H1 (cell line): ENCODE measurements at regions not wholly inside any gene's neighbourhood (a gene's known extent, or its start where the extent isn't known, plus 50 kb on each side); places are given as distances from the start of the nearest gene placed in this dataset.

Experiments used
- FOSL1 ChIP-seq: IDR thresholded peaks from 2 replicates; pipeline ENCODE4 v1.6.1; 2011; ENCODE audit warnings: mild to moderate bottlenecking, low read depth, low read length, moderate library complexity; ENCODE audit not compliant: insufficient read depth
- SIRT6 ChIP-seq: IDR thresholded peaks from one replicate; pipeline ENCODE4 v1.7.1; 2012; ENCODE audit warnings: low read length, inconsistent platforms
- SUZ12 ChIP-seq: fragments of 200-600 bp; sonication (generic); IDR thresholded peaks from 2 replicates; pipeline ENCODE4 v1.6.1; 2012; ENCODE audit warnings: mild to moderate bottlenecking, inconsistent platforms, low read length, moderate library complexity, mixed read lengths
- TF ChIP-seq, protein P1 (sequence below): IDR thresholded peaks from 2 replicates; pipeline ENCODE4 v1.6.1; 2011; ENCODE audit warnings: low read length, improper control_type of control experiment

GRCh38 chr2:83941886-83942285 lies 517.2 kb downstream of the SUCLG1 start (continued):
- TF ChIP-seq, protein P1, sequence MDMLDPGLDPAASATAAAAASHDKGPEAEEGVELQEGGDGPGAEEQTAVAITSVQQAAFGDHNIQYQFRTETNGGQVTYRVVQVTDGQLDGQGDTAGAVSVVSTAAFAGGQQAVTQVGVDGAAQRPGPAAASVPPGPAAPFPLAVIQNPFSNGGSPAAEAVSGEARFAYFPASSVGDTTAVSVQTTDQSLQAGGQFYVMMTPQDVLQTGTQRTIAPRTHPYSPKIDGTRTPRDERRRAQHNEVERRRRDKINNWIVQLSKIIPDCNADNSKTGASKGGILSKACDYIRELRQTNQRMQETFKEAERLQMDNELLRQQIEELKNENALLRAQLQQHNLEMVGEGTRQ: no peak
- no peak for TF ChIP-seq SIRT6
- no peak for TF ChIP-seq SUZ12
- TF ChIP-seq FOSL1: no peak
